GM19468 (cell line): ENCODE measurements at regions not wholly inside any gene's neighbourhood (a gene's known extent, or its start where the extent isn't known, plus 50 kb on each side); places are given as distances from the start of the nearest gene placed in this dataset.
"Not testable (repeated sequence)": the region's sequence is repeated elsewhere in the genome, so short reads cannot be mapped to it uniquely, and the experiment has no call there.

Experiments used
- ATAC-seq: cut with Tn5 transposase; IDR thresholded peaks from one replicate; pipeline ENCODE4 v1.9.1; 2021; ENCODE audit warnings: mild to moderate bottlenecking, moderate library complexity, moderate number of reproducible peaks; ENCODE audit not compliant: unreplicated experiment; ENCODE audit errors: extremely low read depth

DNA sequence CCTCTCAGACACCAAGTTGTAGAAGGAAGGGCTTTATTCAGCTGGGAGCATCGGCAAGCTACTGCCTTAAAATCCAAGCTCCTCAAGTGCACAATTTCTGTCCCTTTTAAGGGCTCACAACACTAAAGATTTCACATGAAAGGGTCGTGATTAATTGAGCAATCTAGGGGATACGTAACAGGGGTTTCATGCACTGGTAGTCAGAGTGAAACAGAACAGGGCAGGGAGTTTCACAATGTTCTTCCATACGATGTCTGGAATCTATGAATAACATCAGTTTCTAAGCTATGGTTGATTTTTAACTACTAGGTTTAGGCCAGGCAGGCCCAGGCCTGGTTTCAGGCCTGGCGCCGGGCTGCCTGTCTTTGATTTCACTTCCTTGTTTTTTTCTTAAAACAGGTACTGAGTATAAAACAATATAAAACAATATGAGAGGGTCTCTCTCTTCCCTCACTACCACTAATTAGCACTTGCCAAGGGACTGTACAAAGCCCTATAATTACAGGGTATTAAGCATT, 315.4 kb downstream of the NAF1 start:
- ATAC-seq, result not testable (repeated sequence)

DNA sequence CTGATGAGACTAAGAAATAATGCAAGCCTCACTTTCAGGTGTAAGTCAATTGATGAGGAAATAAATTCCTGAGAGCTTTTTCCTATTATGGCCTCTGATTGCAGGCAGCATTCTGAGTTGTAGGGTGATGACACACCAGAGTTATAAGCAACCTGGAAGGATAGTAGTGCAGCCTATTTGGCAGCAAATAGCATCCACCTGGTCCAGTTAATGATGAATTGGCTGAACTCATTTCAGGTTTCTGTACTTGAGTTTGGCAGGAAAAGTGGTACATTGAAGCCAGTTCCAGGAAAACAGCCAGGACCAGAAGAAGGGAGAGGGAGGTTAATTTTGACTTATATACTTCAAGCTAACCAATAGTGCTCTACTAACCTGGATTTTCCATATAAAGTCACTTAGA, 316.8 kb downstream of the NAF1 start:
- ATAC-seq, result no peak

DNA sequence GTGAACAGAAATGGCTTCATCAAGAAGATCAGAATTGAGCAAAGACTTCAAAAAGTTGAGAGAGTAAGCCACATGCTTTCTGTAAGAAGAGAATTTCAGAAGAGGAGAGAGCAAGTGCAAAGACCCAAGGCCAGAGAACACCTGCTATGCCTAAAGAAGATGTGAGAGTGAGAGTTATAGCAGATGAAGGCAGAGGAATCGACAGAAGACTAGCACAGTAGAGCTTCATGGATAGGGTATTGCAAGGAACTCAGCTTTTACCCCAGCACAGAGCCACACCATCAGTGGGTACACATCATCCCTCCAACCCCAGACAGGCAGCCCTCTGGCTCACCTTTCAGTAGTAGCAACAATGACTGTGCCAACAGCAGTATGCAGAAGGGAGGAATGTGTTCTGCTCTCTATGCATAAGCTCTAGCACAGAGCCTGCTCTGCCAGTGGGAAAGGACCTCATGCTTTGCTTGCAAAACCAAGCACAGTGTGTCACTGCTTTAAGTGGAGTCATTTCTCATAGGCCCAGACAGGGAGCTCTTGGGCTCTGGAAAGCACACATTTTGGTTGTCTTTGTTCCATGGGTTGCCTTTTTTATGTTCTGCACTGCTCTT, 318.6 kb downstream of the NAF1 start:
- peak; percentile 32 for ATAC-seq

- ATAC-seq, result no peak
Measured at GRCh38 chr4:162841753-162842152, 324.9 kb downstream of the NAF1 start.

GRCh38 chr4:162839814-162840213, 326.9 kb downstream of the NAF1 start:
- no peak for ATAC-seq

DNA sequence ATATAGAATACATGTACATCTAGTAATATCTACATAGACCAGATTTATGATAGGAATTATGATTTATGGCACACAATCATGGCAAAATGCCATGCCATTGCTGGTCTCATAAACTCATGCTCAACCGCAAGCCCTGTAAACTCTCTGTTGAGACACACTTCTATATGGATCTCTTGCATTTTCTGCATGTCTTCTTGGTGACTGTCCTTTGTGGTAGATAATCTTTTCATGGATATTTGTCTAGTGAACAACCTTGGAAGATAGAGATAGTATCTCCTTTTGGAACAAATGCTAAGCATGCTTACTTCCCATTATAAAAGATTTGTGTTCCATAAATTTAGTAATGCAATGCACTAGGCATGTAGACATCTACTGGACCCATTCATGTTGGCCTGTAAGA, 328.0 kb downstream of the NAF1 start:
- no peak for ATAC-seq

- no peak for ATAC-seq
Measured at GRCh38 chr4:162837679-162838078, 329.0 kb downstream of the NAF1 start.

DNA sequence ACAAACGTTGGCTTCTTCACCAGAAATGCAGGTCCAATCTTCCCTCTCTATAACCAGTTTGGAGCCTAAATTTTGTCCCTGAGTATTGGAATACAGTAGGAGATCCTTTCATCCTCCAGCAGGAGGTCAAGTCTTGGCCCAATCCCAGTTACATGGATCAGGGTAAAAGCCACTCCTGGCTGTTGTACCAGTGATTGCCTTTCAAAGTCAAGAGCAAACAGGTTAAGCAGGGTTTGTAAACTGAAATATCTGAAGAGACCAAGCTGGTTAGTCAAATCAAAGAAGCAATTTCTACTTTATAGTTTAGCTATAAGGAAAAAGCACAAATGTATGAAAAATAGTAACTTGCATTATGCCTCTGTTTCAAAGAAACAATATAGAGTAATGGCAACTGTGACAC, 329.4 kb downstream of the NAF1 start:
- ATAC-seq, result no peak

DNA sequence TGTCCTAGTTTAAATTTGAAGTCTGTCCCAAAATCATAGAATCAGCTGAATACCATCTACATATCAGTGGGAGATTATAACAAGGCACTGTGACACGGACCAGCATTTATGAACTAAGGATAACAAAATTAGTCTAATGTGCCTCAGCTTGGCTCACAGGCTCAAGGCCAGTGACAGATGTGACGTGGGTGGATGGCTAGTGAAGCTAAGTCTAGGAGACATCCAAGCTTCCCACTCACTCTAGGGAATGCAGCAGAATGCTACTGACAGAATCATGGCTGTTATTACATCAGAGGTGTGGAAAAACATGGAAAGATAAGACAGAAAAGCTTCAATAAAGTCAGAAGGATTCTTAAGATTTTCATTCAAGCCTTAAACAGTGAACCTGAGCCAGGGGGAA, 329.9 kb downstream of the NAF1 start:
- ATAC-seq, result no peak

DNA sequence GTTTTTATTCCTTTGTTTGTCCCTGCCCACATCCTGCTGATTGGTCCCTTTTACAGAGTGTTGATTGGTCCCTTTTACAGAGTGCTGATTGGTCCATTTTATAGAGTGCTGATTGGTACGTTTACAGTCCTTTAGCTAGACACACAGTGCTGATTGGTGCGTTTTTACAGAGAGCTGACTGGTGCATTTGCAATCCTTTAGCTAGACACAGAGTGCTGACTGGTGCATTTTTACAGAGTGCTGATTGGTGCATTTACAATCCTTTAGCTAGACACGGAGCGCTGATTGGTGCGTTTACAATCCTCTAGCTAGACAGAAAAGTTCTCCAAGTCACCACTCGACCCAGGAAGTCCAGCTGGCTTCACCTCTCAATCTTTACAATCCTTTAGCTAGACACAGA, 330.4 kb downstream of the NAF1 start:
- ATAC-seq, result not testable (repeated sequence)

DNA sequence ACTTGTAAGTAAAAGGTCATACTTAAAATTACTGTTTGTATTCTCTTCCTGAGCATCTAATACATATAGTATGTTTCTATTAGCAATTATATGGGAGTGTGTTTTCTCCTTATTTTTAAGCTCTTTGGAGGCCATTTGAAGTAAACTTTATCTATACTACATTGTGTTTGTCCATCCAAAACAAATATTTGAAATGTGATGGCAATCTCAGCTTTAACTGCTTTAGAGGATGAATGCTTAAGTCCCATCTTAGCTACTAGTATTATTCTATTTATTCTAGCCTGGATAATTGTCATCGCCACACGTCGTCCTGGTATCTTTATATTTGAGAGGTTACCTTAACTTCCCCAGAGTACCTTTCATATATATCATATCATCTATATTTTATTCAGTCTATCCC, 335.8 kb downstream of the NAF1 start:
- no peak for ATAC-seq

- not testable (repeated sequence) for ATAC-seq
Measured at GRCh38 chr4:162817374-162817773, 349.3 kb downstream of the NAF1 start.

- ATAC-seq, result no peak
Measured at GRCh38 chr4:162804351-162804924, 362.3 kb downstream of the NAF1 start.

DNA sequence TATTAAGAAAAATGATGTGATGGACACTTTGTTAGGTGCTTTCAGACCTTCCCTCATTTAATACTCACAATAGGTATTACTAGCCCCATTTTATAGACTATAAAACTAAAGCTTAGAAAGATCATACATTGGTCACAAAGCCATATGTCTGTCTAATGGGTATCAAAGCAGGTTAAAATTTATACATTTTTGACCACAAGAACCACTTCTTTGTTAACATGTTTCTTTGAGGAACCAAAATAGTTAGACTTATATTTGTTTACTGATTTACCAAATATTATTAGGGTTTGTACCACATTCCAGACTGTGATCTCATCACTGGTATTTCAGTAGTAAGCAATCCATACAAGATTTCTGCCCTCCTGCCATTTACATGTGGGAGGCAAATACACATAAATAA, 363.3 kb downstream of the NAF1 start:
- peak; percentile 50 for ATAC-seq

GRCh38 chr4:162797108-162797507, 369.6 kb downstream of the NAF1 start:
- ATAC-seq, result no peak

GRCh38 chr4:162793571-162793970, 373.1 kb downstream of the NAF1 start:
- ATAC-seq, result no peak

GRCh38 chr4:162793004-162793403, 373.7 kb downstream of the NAF1 start:
- ATAC-seq, result no peak

DNA sequence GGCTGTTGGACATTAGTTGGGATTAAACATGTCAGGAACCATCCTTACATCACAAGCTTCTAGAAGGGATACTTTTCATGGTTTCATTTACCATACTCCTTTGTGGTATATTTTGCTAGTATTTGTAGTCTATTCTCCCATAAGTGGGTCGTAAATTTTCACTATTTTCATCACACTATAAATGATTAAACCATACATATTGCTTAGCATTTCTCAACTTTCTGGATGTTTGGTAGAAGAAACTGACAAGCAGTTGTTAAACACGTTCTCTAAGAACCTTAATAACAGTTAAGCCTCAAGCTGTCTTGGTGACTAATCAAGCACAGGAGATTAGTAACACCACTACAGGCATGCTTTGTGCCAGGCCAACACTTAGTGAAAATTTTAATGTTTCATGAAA, 375.5 kb downstream of the NAF1 start:
- no peak for ATAC-seq

- no peak for ATAC-seq
Measured at GRCh38 chr4:162787120-162787519, 379.6 kb downstream of the NAF1 start.

DNA sequence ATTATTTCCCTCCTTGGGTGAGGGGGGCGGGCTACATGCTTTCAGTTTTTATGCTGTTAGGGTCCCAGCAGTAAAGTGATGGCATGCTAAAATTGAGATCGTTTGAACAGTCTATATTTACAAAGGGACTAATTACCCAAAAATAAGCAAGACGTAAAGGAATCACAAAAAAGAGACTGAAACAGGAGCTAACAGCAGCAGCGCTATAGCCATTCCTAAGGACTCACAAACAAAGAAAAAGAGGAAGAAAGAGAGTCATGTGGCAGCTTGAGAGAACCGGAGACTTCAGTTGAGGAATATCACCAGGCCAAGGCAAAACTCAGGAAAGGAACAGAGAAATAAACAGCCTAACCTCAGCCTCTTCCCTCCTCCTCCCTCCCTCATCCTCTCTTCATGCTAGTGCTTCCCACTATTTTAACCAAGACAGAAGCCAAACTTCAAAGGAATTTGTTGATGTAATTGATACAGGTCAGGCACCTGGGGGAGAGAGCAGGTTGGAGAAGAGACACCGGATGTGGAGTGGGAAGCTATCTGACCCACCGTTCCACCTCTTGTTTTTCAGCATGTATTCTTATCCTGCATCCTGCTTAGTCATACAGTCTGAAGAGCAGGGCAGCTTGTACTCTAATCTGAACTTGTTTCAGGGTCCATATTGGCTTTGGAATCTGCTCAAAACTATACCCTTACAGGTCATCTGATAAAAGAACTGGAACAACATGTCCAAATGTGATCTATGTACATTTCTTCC, 383.7 kb downstream of the NAF1 start:
- ATAC-seq, result no peak

- no peak for ATAC-seq
Measured at GRCh38 chr4:162782096-162782777, 384.5 kb downstream of the NAF1 start.
